A549 (cell line): ENCODE measurements at regions not wholly inside any gene's neighbourhood (a gene's known extent, or its start where the extent isn't known, plus 50 kb on each side); places are given as distances from the start of the nearest gene placed in this dataset.

Source experiments
- ATAC-seq, 2 experiments: fragments of 200-7000 bp in 1 of 2; fragments of >200 bp in 1 of 2; cut with Nextera tagmentation in 1 of 2; cut with Tn5 transposase in 1 of 2; 3 replicates each; pipeline versions ENCODE4 v1.8.0 to v1.9.1; 2018 to 2020; ENCODE audit warnings: mild to moderate bottlenecking in 1 of 2, moderate library complexity in 1 of 2
- CTCF ChIA-PET: fragments of 300-600 bp; sonication (Branson Sonifier 250); formaldehyde crosslinking; extraction: SDS; loops from one replicate; lab custom pipeline; 2021; ENCODE audit warnings: antibody characterized with exemption, inconsistent platforms; lab: Yijun Ruan, JAX
- POLR2A ChIA-PET: fragments of 350-600 bp; formaldehyde crosslinking; extraction: SDS; loops from one replicate; lab custom pipeline; 2021; ENCODE audit warnings: antibody characterized with exemption, inconsistent platforms; lab: Yijun Ruan, JAX
- DNase-seq, 2 experiments: peaks; one replicate each; pipeline versions ENCODE4 v3.0.0 to v3.0.0-alpha.2; 2011 to 2016; ENCODE audit warnings: low read depth in 1 of 2, low spot score in 1 of 2
- FAIRE-seq: peaks from 2 replicates; lab custom pipeline; 2011; peaks lifted over from hg19 to GRCh38; lab: Jason Lieb, UNC
- H3K27ac ChIP-seq, 2 experiments: fragments of >200 bp; sonication (Bioruptor Twin); formaldehyde crosslinking; 3 replicates each; pipeline ENCODE4 v1.5.1; 2016 to 2017
- H3K4me1 ChIP-seq: fragments of >200 bp; sonication (Bioruptor Twin); formaldehyde crosslinking; 3 replicates; pipeline ENCODE4 v1.6.1; 2016
- H3K4me2 ChIP-seq: fragments of >200 bp; sonication (Bioruptor Twin); formaldehyde crosslinking; 3 replicates; pipeline ENCODE4 v1.6.1; 2016
- H3K4me3 ChIP-seq: fragments of >200 bp; sonication (Bioruptor Twin); formaldehyde crosslinking; 3 replicates; pipeline ENCODE4 v1.5.1; 2016
- H3K9me3 ChIP-seq: fragments of >200 bp; sonication (Bioruptor Twin); formaldehyde crosslinking; 3 replicates; pipeline ENCODE4 v1.6.1; 2016
- BHLHE40 ChIP-seq: IDR thresholded peaks from 2 replicates; pipeline ENCODE4 v1.6.1; 2012; ENCODE audit warnings: low read depth, low read length, inconsistent platforms
- CEBPB ChIP-seq, 2 experiments: fragments of >200 bp in 1 of 2; sonication (Bioruptor Twin) in 1 of 2; formaldehyde crosslinking in 1 of 2; IDR thresholded peaks; 2 replicates each; pipeline ENCODE4 v1.6.1; 2012 to 2016
- CTCF ChIP-seq: fragments of >200 bp; sonication (Bioruptor Twin); formaldehyde crosslinking; IDR thresholded peaks from 3 replicates; pipeline ENCODE4 v1.5.1; 2016
- EP300 ChIP-seq, 2 experiments: fragments of >200 bp; sonication (Bioruptor Twin); formaldehyde crosslinking; IDR thresholded peaks; 2 replicates in 1 of 2; 3 replicates in 1 of 2; pipeline ENCODE4 v1.6.1; 2016 to 2017
- FOSB ChIP-seq: fragments of 250-450 bp; sonication (Bioruptor Pico); IDR thresholded peaks from 2 replicates; pipeline ENCODE4 v1.5.0; 2020; ENCODE audit warnings: mild to moderate bottlenecking, moderate library complexity
- FOSL2 ChIP-seq, 2 experiments: fragments of 450-650 bp in 1 of 2; fragments of >200 bp in 1 of 2; sonication (Bioruptor Twin) in 1 of 2; formaldehyde crosslinking; IDR thresholded peaks; 2 replicates each; pipeline versions ENCODE4 v1.5.0 to v1.6.1; 2016 to 2020; ENCODE audit warnings: mild to moderate bottlenecking in 1 of 2, moderate library complexity in 1 of 2
- FOXS1 ChIP-seq: fragments of 250-450 bp; sonication (Bioruptor Pico); IDR thresholded peaks from 2 replicates; pipeline ENCODE4 v1.5.0; 2020; ENCODE audit warnings: mild to moderate bottlenecking, moderate library complexity
- HDAC2 ChIP-seq: fragments of 200-600 bp; sonication (generic); IDR thresholded peaks from 2 replicates; pipeline ENCODE4 v1.6.1; 2016
- HEYL ChIP-seq: fragments of 250-450 bp; sonication (Bioruptor Pico); IDR thresholded peaks from 2 replicates; pipeline ENCODE4 v1.8.0; 2021; ENCODE audit warnings: mild to moderate bottlenecking, moderate library complexity
- HOXA7 ChIP-seq: fragments of 250-450 bp; sonication (Bioruptor Pico); IDR thresholded peaks from 2 replicates; pipeline ENCODE4 v1.5.0; 2020; ENCODE audit warnings: mild to moderate bottlenecking, moderate library complexity
- HOXB13 ChIP-seq: fragments of 250-450 bp; sonication (Bioruptor Pico); IDR thresholded peaks from 2 replicates; pipeline ENCODE4 v1.5.0; 2020; ENCODE audit warnings: low read depth, mild to moderate bottlenecking, moderate library complexity
- JUN ChIP-seq, 2 experiments: fragments of >200 bp; sonication (Bioruptor Twin); formaldehyde crosslinking; IDR thresholded peaks; 2 replicates in 1 of 2; 3 replicates in 1 of 2; pipeline ENCODE4 v1.6.1; 2016 to 2017
- JUNB ChIP-seq: fragments of >200 bp; sonication (Bioruptor Twin); formaldehyde crosslinking; IDR thresholded peaks from 2 replicates; pipeline ENCODE4 v1.6.1; 2016
- NPAS2 ChIP-seq: fragments of 250-450 bp; sonication (Bioruptor Pico); IDR thresholded peaks from 2 replicates; pipeline ENCODE4 v1.8.0; 2022; ENCODE audit warnings: mild to moderate bottlenecking, moderate library complexity, borderline replicate concordance
- PBX3 ChIP-seq: IDR thresholded peaks from 2 replicates; pipeline ENCODE4 v1.6.1; 2012
- POLR2AphosphoS2 ChIP-seq: conservative IDR thresholded peaks from 2 replicates; pipeline ENCODE4 v1.6.1; 2012; ENCODE audit warnings: low read length, improper control_type of control experiment, inconsistent platforms
- RCOR1 ChIP-seq: fragments of 150-350 bp; IDR thresholded peaks from 2 replicates; pipeline ENCODE4 v1.6.1; 2014; ENCODE audit warnings: antibody characterized with exemption, low read length, low read depth
- WGBS: methylation state at CpG from one replicate; pipeline ENCODE4 v1.1.6; 2017; ENCODE audit errors: missing lambda C conversion rate; 5-methylcytosine and 5-hydroxymethylcytosine counted together
- TF ChIP-seq, protein P1 (sequence below): IDR thresholded peaks from 2 replicates; pipeline ENCODE4 v1.6.1; 2012; ENCODE audit warnings: low read depth, borderline replicate concordance
- TF ChIP-seq, protein P2 (sequence below): fragments of 200-600 bp; sonication (generic); IDR thresholded peaks from 2 replicates; pipeline ENCODE4 v1.6.1; 2016; ENCODE audit warnings: antibody characterized with exemption, mild to moderate bottlenecking, moderate library complexity

GRCh38 chr9:105098370-105098769, 146.1 kb upstream of the SLC44A1 start:
- ChIA-PET CTCF (interaction anchor here (0.6 kb wide), 1 partner anchor 130 kb away, joined by 4 read pairs; no protein-coding TSS in a partner anchor), POLR2A (no interaction called here)

DNA sequence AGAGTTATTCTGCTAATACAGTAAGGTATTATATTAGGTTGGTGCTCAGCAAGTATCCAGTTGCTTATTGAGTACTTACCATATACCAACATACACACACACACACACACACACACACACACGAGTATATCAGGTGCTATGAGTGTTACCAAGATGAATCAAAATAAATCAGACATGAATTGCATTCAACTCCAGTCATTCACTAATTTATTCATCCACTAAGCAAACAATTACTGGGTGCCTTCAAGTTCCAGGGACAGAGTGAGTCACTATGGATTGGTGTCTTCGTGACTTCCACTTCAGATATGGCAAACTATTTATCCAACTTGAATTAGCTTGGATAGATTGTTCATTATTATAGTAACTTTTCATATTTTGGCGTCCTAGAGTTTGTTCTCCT, 140.7 kb upstream of the SLC44A1 start:
- Histone ChIP-seq H3K4me3 (no peak overlapping the region), H3K4me2 (peak overlapping the region; percentile 24), H3K27ac (no peak overlapping the region), H3K4me1 (peaks cover 8% of the 10 kb centered on the region; the same call in 2 of the 3 replicates), H3K9me3 (no peaks in the 10 kb centered on the region)
- peak; percentile 36; the same call in 1 of the 2 replicates for TF ChIP-seq JUNB
- peak; percentile 40; the same call in 1 of the 2 replicates for TF ChIP-seq FOSL2 (IDR thresholded peaks at IDR 0.05)
- peak; percentile 63 for TF ChIP-seq FOSL2 (CRISPR knock-in tag; IDR thresholded peaks at IDR 0.05)
- TF ChIP-seq CEBPB (IDR thresholded peaks at IDR 0.05), result no peak
- ChIA-PET CTCF (no interaction called here), POLR2A (no interaction called here)
- peak in 1 of 2 experiments; percentile 44 for DNase-seq
- 3% methylated on average over 3 of the region's 3 CpGs for WGBS
- peak in 1 of 2 experiments; percentile 59; a peak in 2 of 6 replicates for ATAC-seq
- FAIRE-seq, result no peak

More at GRCh38 chr9:105098370-105098769, 146.1 kb upstream of the SLC44A1 start:
- no peak overlapping the region for H3K4me2 ChIP-seq
- no peaks in the 10 kb centered on the region for H3K9me3 ChIP-seq
- no peak overlapping the region for H3K4me3 ChIP-seq
- H3K27ac ChIP-seq, result no peak overlapping the region
- no peak for DNase-seq
- TF ChIP-seq, protein P1, sequence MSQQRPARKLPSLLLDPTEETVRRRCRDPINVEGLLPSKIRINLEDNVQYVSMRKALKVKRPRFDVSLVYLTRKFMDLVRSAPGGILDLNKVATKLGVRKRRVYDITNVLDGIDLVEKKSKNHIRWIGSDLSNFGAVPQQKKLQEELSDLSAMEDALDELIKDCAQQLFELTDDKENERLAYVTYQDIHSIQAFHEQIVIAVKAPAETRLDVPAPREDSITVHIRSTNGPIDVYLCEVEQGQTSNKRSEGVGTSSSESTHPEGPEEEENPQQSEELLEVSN, result no peak
- no peak for TF ChIP-seq BHLHE40
- no peak for TF ChIP-seq NPAS2 (CRISPR knock-in tag)
- no peak for TF ChIP-seq PBX3
- TF ChIP-seq, all 56 proteins: peak for 0
- FAIRE-seq (no peak), ATAC-seq (no peak)
- H3K4me1 ChIP-seq, result no peaks in the 10 kb centered on the region
- WGBS, result 57% methylated on average over 2 of the region's 2 CpGs

DNA sequence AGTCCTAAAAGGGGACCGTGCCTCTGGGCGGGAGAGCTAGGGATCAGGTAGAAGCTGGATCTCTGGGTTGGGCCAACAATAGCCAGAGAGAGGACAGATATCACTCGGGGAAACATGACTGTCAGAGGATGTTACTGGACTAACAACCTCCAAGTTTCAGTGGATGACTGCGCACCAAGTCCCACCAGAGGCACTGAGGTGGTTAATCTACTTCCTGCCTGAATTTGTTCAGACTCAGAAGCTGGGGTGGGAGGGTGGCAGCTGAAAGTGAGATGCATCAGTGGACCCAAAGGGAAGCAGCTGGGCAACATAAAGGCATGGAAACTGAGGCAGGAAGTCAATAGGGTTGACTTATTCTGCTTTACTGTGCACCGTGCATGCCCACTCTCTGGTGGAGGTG, 130.1 kb upstream of the SLC44A1 start:
- FAIRE-seq (no peak), ATAC-seq (no peak), DNase-seq (no peak)
- ChIA-PET POLR2A (interaction anchor here (0.9 kb wide), 1 partner anchor 18 kb away, joined by 3 read pairs; no protein-coding TSS in a partner anchor), CTCF (interaction anchor here (1.3 to 1.8 kb wide), 2 partner anchors 45 to 188 kb away, joined by 3 to 4 read pairs; no protein-coding TSS in a partner anchor)
- TF ChIP-seq CTCF, result no peak
- no peaks in the 10 kb centered on the region for H3K4me1 ChIP-seq
- WGBS, result 73% methylated on average over 5 of the region's 5 CpGs
- no peak overlapping the region for H3K27ac ChIP-seq
- H3K4me2 ChIP-seq, result no peak overlapping the region
- no peaks in the 10 kb centered on the region for H3K9me3 ChIP-seq
- H3K4me3 ChIP-seq, result no peak overlapping the region

- H3K4me1 ChIP-seq, result no peaks in the 10 kb centered on the region
- TF ChIP-seq FOSB (CRISPR knock-in tag) (no peak), POLR2AphosphoS2 (no peak), RCOR1 (no peak), HOXB13 (CRISPR knock-in tag) (no peak), EP300 (IDR thresholded peaks at IDR 0.05) (no peak), HOXA7 (no peak), NPAS2 (CRISPR knock-in tag) (no peak), JUN (IDR thresholded peaks at IDR 0.05) (no peak), HDAC2 (no peak), FOXS1 (no peak), HEYL (CRISPR knock-in tag) (no peak)
- TF ChIP-seq, protein P2, sequence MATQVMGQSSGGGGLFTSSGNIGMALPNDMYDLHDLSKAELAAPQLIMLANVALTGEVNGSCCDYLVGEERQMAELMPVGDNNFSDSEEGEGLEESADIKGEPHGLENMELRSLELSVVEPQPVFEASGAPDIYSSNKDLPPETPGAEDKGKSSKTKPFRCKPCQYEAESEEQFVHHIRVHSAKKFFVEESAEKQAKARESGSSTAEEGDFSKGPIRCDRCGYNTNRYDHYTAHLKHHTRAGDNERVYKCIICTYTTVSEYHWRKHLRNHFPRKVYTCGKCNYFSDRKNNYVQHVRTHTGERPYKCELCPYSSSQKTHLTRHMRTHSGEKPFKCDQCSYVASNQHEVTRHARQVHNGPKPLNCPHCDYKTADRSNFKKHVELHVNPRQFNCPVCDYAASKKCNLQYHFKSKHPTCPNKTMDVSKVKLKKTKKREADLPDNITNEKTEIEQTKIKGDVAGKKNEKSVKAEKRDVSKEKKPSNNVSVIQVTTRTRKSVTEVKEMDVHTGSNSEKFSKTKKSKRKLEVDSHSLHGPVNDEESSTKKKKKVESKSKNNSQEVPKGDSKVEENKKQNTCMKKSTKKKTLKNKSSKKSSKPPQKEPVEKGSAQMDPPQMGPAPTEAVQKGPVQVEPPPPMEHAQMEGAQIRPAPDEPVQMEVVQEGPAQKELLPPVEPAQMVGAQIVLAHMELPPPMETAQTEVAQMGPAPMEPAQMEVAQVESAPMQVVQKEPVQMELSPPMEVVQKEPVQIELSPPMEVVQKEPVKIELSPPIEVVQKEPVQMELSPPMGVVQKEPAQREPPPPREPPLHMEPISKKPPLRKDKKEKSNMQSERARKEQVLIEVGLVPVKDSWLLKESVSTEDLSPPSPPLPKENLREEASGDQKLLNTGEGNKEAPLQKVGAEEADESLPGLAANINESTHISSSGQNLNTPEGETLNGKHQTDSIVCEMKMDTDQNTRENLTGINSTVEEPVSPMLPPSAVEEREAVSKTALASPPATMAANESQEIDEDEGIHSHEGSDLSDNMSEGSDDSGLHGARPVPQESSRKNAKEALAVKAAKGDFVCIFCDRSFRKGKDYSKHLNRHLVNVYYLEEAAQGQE, result no peak
- TF ChIP-seq, all 56 proteins: peak for 0
- no peak overlapping the region for H3K4me3 ChIP-seq
- no peak for FAIRE-seq
- ChIA-PET POLR2A (no interaction called here), CTCF (interaction anchor here (1.8 kb wide), 1 partner anchor 188 kb away, joined by 4 read pairs; no protein-coding TSS in a partner anchor)
- DNase-seq, result no peak
- no peak for ATAC-seq
- no peak overlapping the region for H3K4me2 ChIP-seq
- no peak overlapping the region for H3K27ac ChIP-seq
- 86% methylated on average over 11 of the region's 11 CpGs for WGBS
- H3K9me3 ChIP-seq, result no peaks in the 10 kb centered on the region
Observed at GRCh38 chr9:105114964-105115728, 129.3 kb upstream of the SLC44A1 start.
